ENCODE measurements at regions not wholly inside any gene's neighbourhood (a gene's known extent, or its start where the extent isn't known, plus 50 kb on each side); places are given as distances from the start of the nearest gene placed in this dataset.
"Not testable (repeated sequence)": the region's sequence is repeated elsewhere in the genome, so short reads cannot be mapped to it uniquely, and the experiment has no call there.

- DNase-seq (ENCODE audit: low spot score): no peak
Observed at GRCh38 chr18:29882620-29883019, 1159.9 kb downstream of the DSC3 start.

GRCh38 chr18:29879763-29880162 lies 1162.8 kb downstream of the DSC3 start:
- DNase-seq (ENCODE audit: low spot score): no peak

GRCh38 chr18:29874519-29875098 lies 1167.9 kb downstream of the DSC3 start:
- no peak for DNase-seq (ENCODE audit: low spot score)

GRCh38 chr18:29873211-29873610 lies 1169.3 kb downstream of the DSC3 start:
- no peak for DNase-seq (ENCODE audit: low spot score)

GRCh38 chr18:29871246-29871645 lies 1171.3 kb downstream of the DSC3 start:
- no peak for DNase-seq (ENCODE audit: low spot score)

GRCh38 chr18:29862824-29863223 lies 1179.7 kb downstream of the DSC3 start:
- DNase-seq (ENCODE audit: low spot score): no peak

- no peak for DNase-seq (ENCODE audit: low spot score)
Observed at GRCh38 chr18:29855637-29856036, 1186.9 kb downstream of the DSC3 start.

- DNase-seq (ENCODE audit: low spot score): no peak
Observed at GRCh38 chr18:29853126-29853525, 1189.4 kb downstream of the DSC3 start.

- DNase-seq (ENCODE audit: low spot score): peak; percentile 47
Observed at GRCh38 chr18:29849144-29849543, 1193.4 kb downstream of the DSC3 start.

GRCh38 chr18:29841631-29842030 lies 1200.9 kb downstream of the DSC3 start:
- DNase-seq (ENCODE audit: low spot score): no peak

- DNase-seq (ENCODE audit: low spot score): no peak
Observed at GRCh38 chr18:29840089-29840488, 1202.5 kb downstream of the DSC3 start.

- not testable (repeated sequence) for DNase-seq (ENCODE audit: low spot score)
Observed at GRCh38 chr18:29838961-29839360, 1203.6 kb downstream of the DSC3 start.

- DNase-seq (ENCODE audit: low spot score): no peak
Observed at GRCh38 chr18:29838556-29838955, 1204.0 kb downstream of the DSC3 start.

GRCh38 chr18:29823671-29824070 lies 1218.9 kb downstream of the DSC3 start:
- no peak for DNase-seq (ENCODE audit: low spot score)

GRCh38 chr18:29821544-29821943 lies 1221.0 kb downstream of the DSC3 start:
- DNase-seq (ENCODE audit: low spot score): no peak

- no peak for DNase-seq (ENCODE audit: low spot score)
Observed at GRCh38 chr18:29811519-29811918, 1231.0 kb downstream of the DSC3 start.

- no peak for DNase-seq (ENCODE audit: low spot score)
Observed at GRCh38 chr18:29780816-29781215, 1261.7 kb downstream of the DSC3 start.

GRCh38 chr18:29779096-29779495 lies 1263.4 kb downstream of the DSC3 start:
- no peak for DNase-seq (ENCODE audit: low spot score)

- DNase-seq (ENCODE audit: low spot score): no peak
Observed at GRCh38 chr18:29753379-29753778, 1289.2 kb downstream of the DSC3 start.

- no peak for DNase-seq (ENCODE audit: low spot score)
Observed at GRCh38 chr18:29749704-29750103, 1292.8 kb downstream of the DSC3 start.

- DNase-seq (ENCODE audit: low spot score): no peak
Observed at GRCh38 chr18:29741461-29741860, 1301.1 kb downstream of the DSC3 start.

GRCh38 chr18:29737620-29738019 lies 1304.9 kb downstream of the DSC3 start:
- DNase-seq (ENCODE audit: low spot score): no peak

- DNase-seq (ENCODE audit: low spot score): no peak
Observed at GRCh38 chr18:29737190-29737589, 1305.4 kb downstream of the DSC3 start.

GRCh38 chr18:29730073-29730472 lies 1312.5 kb downstream of the DSC3 start:
- no peak for DNase-seq (ENCODE audit: low spot score)
